ENCODE measurements at regions not wholly inside any gene's neighbourhood (a gene's known extent, or its start where the extent isn't known, plus 50 kb on each side); places are given as distances from the start of the nearest gene placed in this dataset.

DNA sequence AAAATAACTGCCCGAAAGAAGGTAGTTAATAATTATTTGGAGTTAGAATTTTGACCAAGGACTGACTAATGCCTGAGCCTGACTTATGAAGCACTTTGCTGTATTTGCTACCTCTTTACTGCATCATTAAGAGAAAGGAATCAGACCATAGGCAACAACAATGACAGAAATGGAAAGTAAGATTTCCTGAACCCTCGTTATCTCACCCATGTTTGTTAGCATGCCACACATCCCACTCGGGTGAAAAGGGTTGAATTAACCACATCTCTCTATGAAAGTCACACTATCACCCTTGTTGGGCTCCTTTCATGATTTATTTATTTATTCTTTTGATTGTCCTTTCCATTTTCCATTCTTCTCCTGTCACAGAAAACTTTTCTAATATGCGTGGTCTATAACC, 59.6 kb downstream of the OLIG3 start:
- Histone ChIP-seq H3K27ac (no peak overlapping the region), H3K27me3 (no peaks in the 10 kb centered on the region), H3K9me3 (peaks cover 0 to 10% (median 0%) of the 10 kb centered on the region in 4 donors), H3K36me3 (no peaks in the 10 kb centered on the region), H3K4me1 (no peaks in the 10 kb centered on the region), H3K4me3 (no peak overlapping the region)
- DNase-seq (ENCODE audit: low spot score in 2 of 2), result no peak
- TF ChIP-seq POLR2A (IDR thresholded peaks at IDR 0.05), result no peak
- no peak for TF ChIP-seq EP300 (IDR thresholded peaks at IDR 0.05)
- TF ChIP-seq, protein P1, sequence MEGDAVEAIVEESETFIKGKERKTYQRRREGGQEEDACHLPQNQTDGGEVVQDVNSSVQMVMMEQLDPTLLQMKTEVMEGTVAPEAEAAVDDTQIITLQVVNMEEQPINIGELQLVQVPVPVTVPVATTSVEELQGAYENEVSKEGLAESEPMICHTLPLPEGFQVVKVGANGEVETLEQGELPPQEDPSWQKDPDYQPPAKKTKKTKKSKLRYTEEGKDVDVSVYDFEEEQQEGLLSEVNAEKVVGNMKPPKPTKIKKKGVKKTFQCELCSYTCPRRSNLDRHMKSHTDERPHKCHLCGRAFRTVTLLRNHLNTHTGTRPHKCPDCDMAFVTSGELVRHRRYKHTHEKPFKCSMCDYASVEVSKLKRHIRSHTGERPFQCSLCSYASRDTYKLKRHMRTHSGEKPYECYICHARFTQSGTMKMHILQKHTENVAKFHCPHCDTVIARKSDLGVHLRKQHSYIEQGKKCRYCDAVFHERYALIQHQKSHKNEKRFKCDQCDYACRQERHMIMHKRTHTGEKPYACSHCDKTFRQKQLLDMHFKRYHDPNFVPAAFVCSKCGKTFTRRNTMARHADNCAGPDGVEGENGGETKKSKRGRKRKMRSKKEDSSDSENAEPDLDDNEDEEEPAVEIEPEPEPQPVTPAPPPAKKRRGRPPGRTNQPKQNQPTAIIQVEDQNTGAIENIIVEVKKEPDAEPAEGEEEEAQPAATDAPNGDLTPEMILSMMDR (IDR thresholded peaks at IDR 0.05), result no peak
- WGBS, 2 donors, result 76 to 78% methylated on average over 4 of the region's 4 CpGs

DNA sequence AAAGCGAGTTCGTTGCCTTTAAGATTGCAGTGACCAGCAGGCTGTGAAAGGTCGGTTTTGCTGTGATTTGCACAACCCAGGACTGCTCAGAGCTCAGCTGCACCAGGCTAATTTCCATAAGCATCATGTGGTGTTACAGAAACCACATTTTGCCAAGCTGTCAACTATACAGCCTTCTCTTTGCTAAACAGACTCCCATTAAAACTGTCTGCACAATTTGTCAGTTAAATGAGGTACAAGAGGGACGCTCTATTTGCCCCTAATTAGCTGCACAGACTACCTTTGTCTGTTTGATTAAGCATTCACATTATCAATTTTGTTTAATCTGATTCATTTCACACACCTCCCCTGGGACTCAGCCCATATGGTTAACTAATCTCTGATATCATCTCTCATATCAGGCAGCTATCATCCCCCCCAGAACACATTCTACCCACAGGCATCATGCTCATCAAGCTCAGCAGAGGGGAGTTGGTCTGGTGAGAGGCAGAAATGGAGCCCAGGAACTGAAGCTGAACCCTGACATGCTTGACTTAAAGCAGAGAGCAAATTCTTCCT, 62.1 kb downstream of the OLIG3 start:
- TF ChIP-seq POLR2A (IDR thresholded peaks at IDR 0.05) (no peak), EP300 (IDR thresholded peaks at IDR 0.05) (no peak)
- TF ChIP-seq, protein P1 (IDR thresholded peaks at IDR 0.05), result no peak
- no peaks in the 10 kb centered on the region for H3K27me3 ChIP-seq
- H3K9me3 ChIP-seq, result no peaks in the 10 kb centered on the region
- 76 to 82% methylated on average over 4 of the region's 4 CpGs for WGBS, 2 donors
- H3K4me3 ChIP-seq, result no peak overlapping the region
- H3K27ac ChIP-seq, result no peak overlapping the region
- no peak for DNase-seq (ENCODE audit: low spot score in 2 of 2)
- H3K36me3 ChIP-seq, result no peaks in the 10 kb centered on the region
- no peaks in the 10 kb centered on the region for H3K4me1 ChIP-seq

DNA sequence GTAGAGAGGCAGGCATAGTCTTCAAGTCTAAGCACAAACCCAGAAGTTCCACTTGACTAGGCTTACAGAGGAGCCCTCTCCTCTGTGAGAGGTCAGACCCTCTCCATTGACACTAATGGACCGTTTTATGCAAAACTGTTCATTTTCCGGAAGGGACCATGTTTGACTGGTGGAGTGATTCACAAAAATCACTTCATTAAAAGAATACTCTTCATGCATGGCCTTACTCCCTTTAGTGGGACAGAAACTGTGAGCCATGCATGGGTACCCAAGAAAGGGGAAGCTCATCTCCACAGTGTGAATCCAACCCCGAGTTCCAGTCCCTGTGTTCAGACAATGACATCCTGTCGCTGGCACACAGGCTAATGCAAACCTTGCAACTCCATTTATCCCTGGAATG, 63.2 kb downstream of the OLIG3 start:
- H3K36me3 ChIP-seq, result no peaks in the 10 kb centered on the region
- H3K27me3 ChIP-seq, result no peaks in the 10 kb centered on the region
- no peak for DNase-seq (ENCODE audit: low spot score in 2 of 2)
- WGBS, 2 donors, result 86 to 89% methylated on average over 4 of the region's 4 CpGs
- no peak overlapping the region for H3K4me3 ChIP-seq
- TF ChIP-seq POLR2A (IDR thresholded peaks at IDR 0.05), result no peak
- TF ChIP-seq EP300 (IDR thresholded peaks at IDR 0.05), result no peak
- TF ChIP-seq, protein P1 (IDR thresholded peaks at IDR 0.05), result no peak
- H3K27ac ChIP-seq, result no peak overlapping the region
- no peaks in the 10 kb centered on the region for H3K9me3 ChIP-seq
- H3K4me1 ChIP-seq, result no peaks in the 10 kb centered on the region

DNA sequence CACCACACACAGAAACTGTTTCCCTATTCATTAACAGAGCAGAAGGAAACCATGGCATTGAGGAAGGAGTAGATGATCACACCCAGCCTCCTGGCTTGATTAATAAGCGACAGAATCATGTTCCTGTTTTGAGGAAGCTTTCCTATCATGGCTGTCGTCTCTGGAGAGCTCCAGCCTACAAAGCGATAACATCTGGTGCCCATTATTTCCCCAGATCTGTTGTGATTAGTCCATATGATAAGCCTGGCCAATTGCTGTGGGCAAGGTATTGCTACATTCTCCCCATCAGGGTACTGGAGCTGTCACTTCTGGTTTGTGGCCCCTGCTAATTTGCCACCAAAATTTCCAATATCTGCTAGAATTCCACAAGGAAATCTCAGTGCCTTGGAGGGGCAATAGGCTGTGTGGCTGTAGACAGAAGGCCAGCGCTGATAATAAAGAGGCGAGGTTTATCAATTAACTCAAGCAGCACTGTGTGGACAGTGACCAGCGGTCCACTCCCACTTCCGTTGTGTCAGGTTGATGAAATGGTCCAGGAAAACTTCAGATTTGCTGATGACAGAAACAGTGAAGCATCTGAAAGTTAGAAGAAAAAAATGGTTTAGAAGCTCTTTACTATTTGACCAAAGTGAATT, 66.4 kb downstream of the OLIG3 start:
- H3K4me1 ChIP-seq, result no peaks in the 10 kb centered on the region
- H3K27ac ChIP-seq, result no peak overlapping the region
- no peaks in the 10 kb centered on the region for H3K27me3 ChIP-seq
- no peak for DNase-seq (ENCODE audit: low spot score in 2 of 2)
- 83 to 84% methylated on average over 7 of the region's 7 CpGs for WGBS, 2 donors
- H3K4me3 ChIP-seq, result no peak overlapping the region
- TF ChIP-seq EP300 (IDR thresholded peaks at IDR 0.05) (no peak), POLR2A (IDR thresholded peaks at IDR 0.05) (no peak)
- TF ChIP-seq, protein P1 (IDR thresholded peaks at IDR 0.05), result no peak
- no peaks in the 10 kb centered on the region for H3K36me3 ChIP-seq
- no peaks in the 10 kb centered on the region for H3K9me3 ChIP-seq

DNA sequence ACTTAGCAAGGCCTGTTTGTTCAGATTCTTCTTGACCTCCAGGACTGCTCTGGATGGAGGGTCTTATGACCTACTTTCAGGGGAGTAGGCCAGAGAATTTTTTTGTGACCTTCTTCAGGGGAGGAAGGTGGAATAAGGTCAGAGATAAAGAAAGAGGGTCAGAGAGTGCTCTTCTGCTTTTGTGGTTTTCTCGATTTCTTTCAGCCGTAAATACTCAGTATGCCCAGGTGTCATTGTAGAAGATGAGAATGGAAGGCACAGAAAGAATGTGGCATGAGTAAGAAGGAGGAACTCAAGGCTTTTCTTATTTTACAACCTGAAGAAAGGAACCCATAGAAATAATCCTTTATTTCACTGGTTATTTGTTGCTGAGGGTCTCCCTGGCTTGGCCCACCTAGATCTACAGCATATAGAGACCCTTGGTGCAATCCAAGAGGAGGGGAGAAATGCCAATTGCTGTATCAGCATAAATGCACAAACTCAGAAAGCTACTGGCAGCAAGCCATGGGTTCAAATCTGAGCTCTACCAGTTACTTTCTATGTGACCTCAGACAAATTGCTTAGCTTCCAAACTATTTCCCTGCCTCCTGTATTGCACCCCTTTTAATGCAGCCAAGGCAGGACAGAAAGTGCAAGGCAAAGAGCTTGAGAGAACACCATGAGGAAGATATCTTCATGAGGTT, 68.0 kb downstream of the OLIG3 start:
- 61 to 89% methylated on average over 2 of the region's 2 CpGs for WGBS, 2 donors
- Histone ChIP-seq H3K27ac (no peak overlapping the region), H3K4me1 (no peaks in the 10 kb centered on the region), H3K4me3 (no peak overlapping the region), H3K27me3 (no peaks in the 10 kb centered on the region), H3K36me3 (no peaks in the 10 kb centered on the region), H3K9me3 (no peaks in the 10 kb centered on the region)
- TF ChIP-seq, protein P1 (IDR thresholded peaks at IDR 0.05), result no peak
- TF ChIP-seq EP300 (IDR thresholded peaks at IDR 0.05), result no peak
- no peak for TF ChIP-seq POLR2A (IDR thresholded peaks at IDR 0.05)
- DNase-seq (ENCODE audit: low spot score in 2 of 2), result no peak

Measured in tibial nerve (tissue), 4 donors.